ENCODE measurements at regions not wholly inside any gene's neighbourhood (a gene's known extent, or its start where the extent isn't known, plus 50 kb on each side); places are given as distances from the start of the nearest gene placed in this dataset.

DNA sequence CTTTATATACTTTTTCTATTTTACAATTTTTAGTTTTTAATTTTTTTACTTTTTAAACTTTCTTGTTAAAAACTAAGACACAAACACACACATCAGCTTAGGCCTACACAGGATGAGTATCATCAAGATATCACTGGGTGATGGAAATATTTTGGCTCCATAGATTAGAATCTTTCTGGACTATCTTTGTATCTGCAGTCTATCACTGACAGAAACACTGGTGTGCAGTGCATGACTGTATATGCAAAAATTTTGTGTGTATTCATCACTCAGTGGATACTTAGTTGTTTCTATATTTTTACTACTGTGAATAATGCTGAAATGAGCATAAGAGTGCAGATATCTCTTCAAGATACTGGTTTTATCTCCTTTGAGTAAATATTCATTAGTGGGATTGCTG, 68.0 kb upstream of the GPC6 start:
- no peak overlapping the region for H3K27ac Mint-ChIP-seq
- DNase-seq = no peak
- no peak overlapping the region for H3K4me3 Mint-ChIP-seq
- no peaks in the 10 kb centered on the region for H3K4me1 Mint-ChIP-seq
- H3K27me3 Mint-ChIP-seq (ENCODE audit: low read depth, poor library complexity) = no peaks in the 10 kb centered on the region
- no peaks in the 10 kb centered on the region for H3K36me3 Mint-ChIP-seq (ENCODE audit: low read depth)
- no peak for TF ChIP-seq CTCF (IDR thresholded peaks at IDR 0.05)
- no peaks in the 10 kb centered on the region for H3K9me3 Mint-ChIP-seq

DNA sequence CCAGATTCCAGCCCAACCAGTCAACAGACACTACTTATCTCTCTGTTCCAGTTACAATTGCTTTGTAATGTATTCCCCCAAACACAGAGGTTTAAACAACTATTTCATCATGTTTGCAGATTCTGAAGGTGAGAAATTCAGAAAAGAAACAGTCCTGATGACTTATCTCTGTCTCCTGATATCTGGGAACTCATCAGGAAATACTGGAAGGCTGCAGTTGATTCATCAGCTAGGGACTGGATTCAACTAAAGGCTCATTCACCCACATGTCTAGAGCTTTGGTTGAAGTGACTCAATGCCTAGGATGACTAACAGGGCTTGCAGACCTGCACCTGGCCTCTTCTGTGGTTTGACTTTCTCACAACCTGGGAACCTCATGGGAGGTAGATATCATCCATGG, 56.6 kb upstream of the GPC6 start:
- no peak for DNase-seq
- peaks cover 13% of the 10 kb centered on the region for H3K9me3 Mint-ChIP-seq
- H3K27ac Mint-ChIP-seq = no peak overlapping the region
- H3K4me3 Mint-ChIP-seq = no peak overlapping the region
- no peaks in the 10 kb centered on the region for H3K27me3 Mint-ChIP-seq (ENCODE audit: low read depth, poor library complexity)
- TF ChIP-seq CTCF (IDR thresholded peaks at IDR 0.05) = no peak
- H3K36me3 Mint-ChIP-seq (ENCODE audit: low read depth) = no peaks in the 10 kb centered on the region
- peaks cover 5% of the 10 kb centered on the region for H3K4me1 Mint-ChIP-seq

DNA sequence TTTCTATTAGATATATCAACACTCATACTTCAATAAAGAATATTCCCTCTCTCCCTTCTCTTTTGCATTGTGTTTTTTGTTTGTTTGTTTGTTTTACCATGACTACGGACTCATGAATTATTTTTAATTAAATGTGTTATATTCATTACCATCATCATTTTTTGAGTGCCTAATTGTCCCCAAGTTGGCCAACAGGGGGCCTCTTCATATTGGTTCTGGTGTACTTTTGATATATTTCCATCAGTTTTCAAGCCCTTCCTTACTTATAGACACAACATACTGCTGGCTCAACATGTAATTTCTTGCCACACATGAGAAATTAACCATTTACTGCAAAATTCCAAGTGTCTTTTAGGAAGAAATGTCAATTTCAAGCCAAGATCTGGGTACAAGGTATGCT, 54.5 kb upstream of the GPC6 start:
- H3K27me3 Mint-ChIP-seq (ENCODE audit: low read depth, poor library complexity) = no peaks in the 10 kb centered on the region
- peaks cover 5% of the 10 kb centered on the region for H3K4me1 Mint-ChIP-seq
- H3K9me3 Mint-ChIP-seq = peaks cover 22% of the 10 kb centered on the region
- no peak overlapping the region for H3K4me3 Mint-ChIP-seq
- peak; percentile 29 for TF ChIP-seq CTCF (IDR thresholded peaks at IDR 0.05)
- no peak overlapping the region for H3K27ac Mint-ChIP-seq
- no peak for DNase-seq
- no peaks in the 10 kb centered on the region for H3K36me3 Mint-ChIP-seq (ENCODE audit: low read depth)

DNA sequence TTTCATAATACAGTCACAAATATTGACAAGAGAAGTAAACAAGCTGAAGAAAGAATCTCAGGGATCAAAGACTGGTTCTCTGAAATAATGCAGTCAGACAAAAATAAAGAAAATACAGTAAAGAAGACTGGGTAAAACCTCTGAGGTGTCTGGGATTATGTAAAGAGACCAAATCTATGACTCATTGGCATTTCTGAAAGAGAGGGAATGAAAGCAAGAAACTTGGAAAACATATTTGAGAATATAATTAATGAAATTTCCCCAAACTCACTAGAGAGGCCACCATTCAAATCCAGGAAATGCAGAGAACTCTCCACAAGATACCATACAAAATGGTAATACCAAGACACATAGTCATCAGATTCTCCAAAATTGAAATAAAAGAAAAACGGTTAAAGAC, 53.0 kb upstream of the GPC6 start:
- no peaks in the 10 kb centered on the region for H3K27me3 Mint-ChIP-seq (ENCODE audit: low read depth, poor library complexity)
- DNase-seq = no peak

GRCh38 chr13:93174260-93174659, 52.3 kb upstream of the GPC6 start:
- H3K27ac Mint-ChIP-seq = no peak overlapping the region
- peaks cover 22% of the 10 kb centered on the region for H3K9me3 Mint-ChIP-seq
- H3K4me3 Mint-ChIP-seq = no peak overlapping the region

More for the DNA sequence above, 53.0 kb upstream of the GPC6 start:
- Mint-ChIP-seq H3K27ac (no peak overlapping the region), H3K9me3 (peaks cover 22% of the 10 kb centered on the region), H3K4me1 (peaks cover 5% of the 10 kb centered on the region), H3K4me3 (no peak overlapping the region), H3K36me3 (ENCODE audit: low read depth) (no peaks in the 10 kb centered on the region)
- no peak for TF ChIP-seq CTCF (IDR thresholded peaks at IDR 0.05)

More at GRCh38 chr13:93174260-93174659, 52.3 kb upstream of the GPC6 start:
- no peaks in the 10 kb centered on the region for H3K36me3 Mint-ChIP-seq (ENCODE audit: low read depth)
- H3K4me1 Mint-ChIP-seq = peaks cover 5% of the 10 kb centered on the region
- H3K27me3 Mint-ChIP-seq (ENCODE audit: low read depth, poor library complexity) = no peaks in the 10 kb centered on the region
- no peak for TF ChIP-seq CTCF (IDR thresholded peaks at IDR 0.05)
- no peak for DNase-seq

All from nephron progenitor cell (in vitro differentiated cells).